GM23338 (cell line): ENCODE measurements at regions not wholly inside any gene's neighbourhood (a gene's known extent, or its start where the extent isn't known, plus 50 kb on each side); places are given as distances from the start of the nearest gene placed in this dataset.

Experiments
- ATAC-seq: fragments of 200-7000 bp; cut with Tn5 transposase; 3 replicates; pipeline ENCODE4 v1.9.1; 2020
- DNase-seq: peaks from one replicate; pipeline ENCODE4 v3.0.0-alpha.2; 2015; ENCODE audit warnings: low spot score
- H2AFZ ChIP-seq: fragments of 200-600 bp; sonication (generic); 2 replicates; pipeline ENCODE4 v1.8.0; 2016; ENCODE audit warnings: antibody characterized with exemption, mild to moderate bottlenecking, moderate library complexity
- H3F3A ChIP-seq: fragments of 200-600 bp; sonication (generic); replicated peaks from 2 replicates; pipeline ENCODE4 v1.8.0; 2017; ENCODE audit warnings: antibody characterized with exemption, mixed run types, low read depth
- H3K27ac ChIP-seq: fragments of 200-600 bp; sonication (generic); 2 replicates; pipeline ENCODE4 v1.6.1; 2016; ENCODE audit warnings: low read depth
- H3K27me3 ChIP-seq: fragments of 200-600 bp; sonication (generic); 2 replicates; pipeline ENCODE4 v1.8.0; 2016; ENCODE audit warnings: mild to moderate bottlenecking, mixed run types, moderate library complexity; ENCODE audit not compliant: insufficient read depth
- H3K36me3 ChIP-seq: fragments of 200-600 bp; sonication (generic); 2 replicates; pipeline ENCODE4 v1.8.0; 2016; ENCODE audit warnings: mild to moderate bottlenecking; ENCODE audit not compliant: insufficient read depth
- H3K4me1 ChIP-seq: fragments of 200-600 bp; sonication (generic); 2 replicates; pipeline ENCODE4 v1.8.0; 2016; ENCODE audit warnings: mild to moderate bottlenecking, moderate library complexity; ENCODE audit not compliant: insufficient read depth
- H3K4me2 ChIP-seq: fragments of 200-600 bp; sonication (generic); 2 replicates; pipeline ENCODE4 v1.7.1; 2017; ENCODE audit warnings: mixed run types
- H3K4me3 ChIP-seq: fragments of 200-600 bp; sonication (generic); 2 replicates; pipeline ENCODE4 v1.6.1; 2016; ENCODE audit warnings: mixed run types
- H3K79me2 ChIP-seq: fragments of 200-600 bp; sonication (generic); replicated peaks from 2 replicates; pipeline ENCODE4 v1.8.0; 2017; ENCODE audit warnings: mild to moderate bottlenecking; ENCODE audit not compliant: insufficient read depth
- H3K9me2 ChIP-seq: fragments of 200-600 bp; sonication (generic); 2 replicates; pipeline ENCODE4 v1.8.0; 2017; ENCODE audit not compliant: insufficient read depth
- H4K20me1 ChIP-seq: fragments of 200-600 bp; sonication (generic); replicated peaks from 2 replicates; pipeline ENCODE4 v1.8.0; 2017; ENCODE audit warnings: mild to moderate bottlenecking; ENCODE audit not compliant: insufficient read depth
- H3K27ac Mint-ChIP-seq: 2 replicates; pipeline ENCODE4 v1.8.0; 2020; ENCODE audit warnings: inconsistent platforms, mild to moderate bottlenecking, moderate library complexity, mixed read lengths
- H3K27me3 Mint-ChIP-seq: 3 replicates; pipeline ENCODE4 v1.8.0; 2022; ENCODE audit warnings: low read depth, mild to moderate bottlenecking, moderate library complexity, mixed read lengths, inconsistent platforms; ENCODE audit not compliant: insufficient read depth, poor library complexity
- H3K36me3 Mint-ChIP-seq: 3 replicates; pipeline ENCODE4 v1.8.0; 2021; ENCODE audit warnings: low read depth, mild to moderate bottlenecking, inconsistent platforms, moderate library complexity, mixed read lengths
- H3K4me1 Mint-ChIP-seq: 3 replicates; pipeline ENCODE4 v1.8.0; 2020; ENCODE audit warnings: mild to moderate bottlenecking, inconsistent platforms, mixed read lengths
- H3K4me3 Mint-ChIP-seq: 3 replicates; pipeline ENCODE4 v1.8.0; 2021; ENCODE audit warnings: moderate library complexity, mild to moderate bottlenecking, inconsistent platforms, mixed read lengths
- H3K9me3 Mint-ChIP-seq: 3 replicates; pipeline ENCODE4 v1.8.0; 2020; ENCODE audit warnings: moderate library complexity, mild to moderate bottlenecking, inconsistent platforms, mixed read lengths
- CTCF ChIP-seq, 2 experiments: fragments of 200-600 bp in 1 of 2; sonication (generic) in 1 of 2; conservative IDR thresholded peaks; 2 replicates each; pipeline versions ENCODE4 v1.5.1 to v1.6.1; 2016 to 2017; ENCODE audit warnings: antibody characterized with exemption in 2 of 2, low read depth in 2 of 2, mild to moderate bottlenecking in 2 of 2, moderate library complexity in 1 of 2
- ETS1 ChIP-seq: IDR thresholded peaks from 2 replicates; pipeline ENCODE4 v1.6.1; 2016; ENCODE audit warnings: antibody characterized with exemption
- EZH2 ChIP-seq: fragments of 200-600 bp; sonication (generic); IDR thresholded peaks from one replicate; pipeline ENCODE4 v1.8.0; 2017; ENCODE audit warnings: antibody characterized with exemption, mild to moderate bottlenecking, low read depth; ENCODE audit not compliant: unreplicated experiment
- JUNB ChIP-seq: IDR thresholded peaks from one replicate; pipeline ENCODE4 v1.6.1; 2016; ENCODE audit warnings: antibody characterized with exemption; ENCODE audit not compliant: unreplicated experiment
- NANOG ChIP-seq: IDR thresholded peaks from 2 replicates; pipeline ENCODE4 v1.6.1; 2016; ENCODE audit warnings: antibody characterized with exemption, borderline replicate concordance
- ZNF114 ChIP-seq: fragments of 250-450 bp; sonication (Bioruptor Pico); IDR thresholded peaks from 2 replicates; pipeline ENCODE4 v1.5.0; 2020; ENCODE audit warnings: mild to moderate bottlenecking, moderate library complexity
- ZNF331 ChIP-seq: fragments of 250-450 bp; sonication (Bioruptor Pico); IDR thresholded peaks from 2 replicates; pipeline ENCODE4 v1.5.0; 2020; ENCODE audit warnings: low read depth, mild to moderate bottlenecking, moderate library complexity
- ZNF462 ChIP-seq: fragments of 250-450 bp; sonication (Bioruptor Pico); IDR thresholded peaks from 2 replicates; pipeline ENCODE4 v1.5.0; 2020; ENCODE audit warnings: mild to moderate bottlenecking, moderate library complexity

- no peak overlapping the region for H3K4me2 ChIP-seq
- ATAC-seq (peak; percentile 75), DNase-seq (peak; percentile 74)
- H3K79me2 ChIP-seq, result no peaks in the 10 kb centered on the region
- H3K36me3 ChIP-seq, result no peaks in the 10 kb centered on the region
- no peaks in the 10 kb centered on the region for H3K9me3 Mint-ChIP-seq
- peaks cover 3% of the 10 kb centered on the region for H3K27me3 Mint-ChIP-seq
- no peak overlapping the region for H3K4me3 Mint-ChIP-seq
- H3K27ac Mint-ChIP-seq, result no peak overlapping the region
- H3F3A ChIP-seq, result no peaks in the 10 kb centered on the region
- H3K9me2 ChIP-seq, result no peaks in the 10 kb centered on the region
- H3K4me1 ChIP-seq, result no peaks in the 10 kb centered on the region
- H3K4me1 Mint-ChIP-seq, result 0 out of 3 replicates have a peak, but pooled peaks cover 2% of the 10 kb centered on the region
- no peak overlapping the region for H3K27ac ChIP-seq
- no peaks in the 10 kb centered on the region for H3K27me3 ChIP-seq
- no peak overlapping the region for H2AFZ ChIP-seq
- TF ChIP-seq JUNB, result no peak
- no peak for TF ChIP-seq NANOG
- TF ChIP-seq EZH2, result no peak
- TF ChIP-seq ZNF114 (CRISPR knock-in tag), result no peak
- TF ChIP-seq ZNF462 (CRISPR knock-in tag), result no peak
- TF ChIP-seq CTCF (conservative IDR thresholded peaks at IDR 0.05; ENCODE audit: low read depth in 2 of 2), result peak; percentile 71 to 82
- TF ChIP-seq ETS1, result no peak
- no peak for TF ChIP-seq ZNF331 (CRISPR knock-in tag)
- no peaks in the 10 kb centered on the region for H3K36me3 Mint-ChIP-seq
- H3K4me3 ChIP-seq, result no peak overlapping the region
- H4K20me1 ChIP-seq, result no peaks in the 10 kb centered on the region
Measured at GRCh38 chr9:86486891-86487837, 133.0 kb upstream of the TUT7 start.
